ENCODE measurements at regions not wholly inside any gene's neighbourhood (a gene's known extent, or its start where the extent isn't known, plus 50 kb on each side); places are given as distances from the start of the nearest gene placed in this dataset.

DNA sequence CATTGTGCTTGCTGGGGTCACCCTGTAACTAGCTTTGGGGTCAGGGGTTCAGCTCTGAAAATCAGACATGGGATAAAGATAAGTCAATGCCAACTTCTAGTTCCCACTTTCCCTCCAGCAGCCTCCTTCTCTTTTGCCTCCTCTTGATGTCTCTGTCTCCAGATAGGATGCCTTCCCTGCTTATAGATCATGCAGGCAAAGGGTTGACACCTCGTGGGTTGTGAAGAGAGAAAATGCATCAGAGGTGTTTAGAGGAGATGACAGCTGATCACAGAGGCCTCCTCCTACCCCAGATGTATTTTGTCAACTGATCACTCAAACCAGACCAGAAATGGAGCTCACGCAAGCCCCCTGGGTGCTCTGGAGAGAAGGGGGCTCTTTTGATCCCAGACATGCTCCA is 337.8 kb downstream of the BUD13 start:
- Histone ChIP-seq H2AFZ (ENCODE audit: insufficient read depth, low read depth, low read length, poor library complexity, severe bottlenecking) (no peak overlapping the region), H4K20me1 (ENCODE audit: insufficient read depth, low read length) (no peaks in the 10 kb centered on the region), H3K27ac (ENCODE audit: low read depth in 1 of 2, low read length in 2 of 2) (no peak overlapping the region), H3K79me2 (ENCODE audit: insufficient read depth, low read length) (no peaks in the 10 kb centered on the region), H3K4me3 (replicated peaks in 1 of 3; ENCODE audit: low read depth in 2 of 3, low read length in 3 of 3) (no peak overlapping the region), H3K9ac (ENCODE audit: insufficient read depth, low read length, poor library complexity, severe bottlenecking) (no peak overlapping the region), H3K9me3 (replicated peaks in 1 of 2; ENCODE audit: control insufficient read depth in 1 of 2, insufficient read depth in 1 of 2, low read length in 2 of 2) (peaks cover 0 to 4% of the 10 kb centered on the region in 2 donors), H3K27me3 (ENCODE audit: control insufficient read depth in 2 of 2, insufficient read depth in 2 of 2, low read length in 2 of 2) (no peaks in the 10 kb centered on the region), H3K36me3 (replicated peaks in 1 of 2; ENCODE audit: control insufficient read depth in 1 of 2, insufficient read depth in 2 of 2, low read length in 2 of 2) (no peaks in the 10 kb centered on the region), H3K4me2 (replicated peaks; ENCODE audit: extremely low read depth, low read length, poor library complexity, severe bottlenecking) (no peak overlapping the region), H3K4me1 (ENCODE audit: control insufficient read depth in 1 of 2, insufficient read depth in 2 of 2, low read length in 2 of 2) (no peaks in the 10 kb centered on the region)
- no peak overlapping the region for H3K4me3 Mint-ChIP-seq
- DNase-seq = no peak
- no peak for TF ChIP-seq CTCF (IDR thresholded peaks at IDR 0.05)
- H3K36me3 Mint-ChIP-seq = no peaks in the 10 kb centered on the region
- H3K4me1 Mint-ChIP-seq = no peaks in the 10 kb centered on the region
- peaks cover 0 to 10% (median 6%) of the 10 kb centered on the region in 3 donors for H3K27me3 Mint-ChIP-seq (ENCODE audit: low read depth in 3 of 3)
- no peak overlapping the region for H3K27ac Mint-ChIP-seq
- WGBS (ENCODE audit: insufficient coverage) = no CpG with 5 or more reads among the region's 2 CpGs
- intact Hi-C loops (cut with micrococcal nuclease) = no loop called here
- H3K9me3 Mint-ChIP-seq = peaks cover 0 to 5% (median 0%) of the 10 kb centered on the region in 7 donors

DNA sequence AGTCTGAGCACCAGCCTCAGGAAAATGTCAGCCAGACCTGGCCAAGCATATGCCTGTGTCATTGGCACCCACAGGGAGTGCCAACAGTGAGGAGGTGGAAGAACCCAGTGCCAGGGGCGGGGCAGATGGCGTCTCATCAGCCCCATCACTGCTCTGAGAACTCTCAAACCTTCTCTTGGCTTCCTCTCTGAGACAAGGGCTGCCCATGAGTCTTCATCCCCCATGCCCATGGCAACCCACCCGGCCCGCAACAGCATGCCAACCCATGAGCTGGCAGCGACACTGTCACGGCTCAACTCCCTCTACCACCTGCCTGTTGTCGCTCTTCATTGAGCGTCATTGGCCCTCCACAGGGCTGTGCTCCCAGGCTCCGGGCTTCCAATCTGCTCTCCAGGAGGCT is 340.5 kb downstream of the BUD13 start:
- Histone ChIP-seq H3K79me2 (ENCODE audit: insufficient read depth, low read length) (no peaks in the 10 kb centered on the region), H3K4me3 (replicated peaks in 1 of 3; ENCODE audit: low read depth in 2 of 3, low read length in 3 of 3) (no peak overlapping the region), H3K4me2 (replicated peaks; ENCODE audit: extremely low read depth, low read length, poor library complexity, severe bottlenecking) (no peak overlapping the region), H3K9me3 (replicated peaks in 1 of 2; ENCODE audit: control insufficient read depth in 1 of 2, insufficient read depth in 1 of 2, low read length in 2 of 2) (no peaks in the 10 kb centered on the region), H3K4me1 (ENCODE audit: control insufficient read depth in 1 of 2, insufficient read depth in 2 of 2, low read length in 2 of 2) (no peaks in the 10 kb centered on the region), H3K9ac (ENCODE audit: insufficient read depth, low read length, poor library complexity, severe bottlenecking) (no peak overlapping the region), H3K36me3 (replicated peaks in 1 of 2; ENCODE audit: control insufficient read depth in 1 of 2, insufficient read depth in 2 of 2, low read length in 2 of 2) (no peaks in the 10 kb centered on the region), H2AFZ (ENCODE audit: insufficient read depth, low read depth, low read length, poor library complexity, severe bottlenecking) (no peak overlapping the region), H3K27me3 (ENCODE audit: control insufficient read depth in 2 of 2, insufficient read depth in 2 of 2, low read length in 2 of 2) (no peaks in the 10 kb centered on the region), H4K20me1 (ENCODE audit: insufficient read depth, low read length) (no peaks in the 10 kb centered on the region), H3K27ac (ENCODE audit: low read depth in 1 of 2, low read length in 2 of 2) (no peak overlapping the region)
- peaks cover 3 to 18% (median 12%) of the 10 kb centered on the region in 3 donors for H3K27me3 Mint-ChIP-seq (ENCODE audit: low read depth in 3 of 3)
- no peak for TF ChIP-seq CTCF (IDR thresholded peaks at IDR 0.05)
- no peaks in the 10 kb centered on the region for H3K4me1 Mint-ChIP-seq
- H3K27ac Mint-ChIP-seq = no peak overlapping the region
- H3K4me3 Mint-ChIP-seq = no peak overlapping the region
- H3K9me3 Mint-ChIP-seq = peaks cover 0 to 2% (median 0%) of the 10 kb centered on the region in 7 donors
- no peak for DNase-seq
- H3K36me3 Mint-ChIP-seq = no peaks in the 10 kb centered on the region
- 86% methylated on average over 9 of the region's 9 CpGs for WGBS (ENCODE audit: insufficient coverage)
- intact Hi-C loops (cut with micrococcal nuclease) = no loop called here

All from CD14-positive monocyte (primary cell).